GM23338 (cell line): ENCODE measurements at regions not wholly inside any gene's neighbourhood (a gene's known extent, or its start where the extent isn't known, plus 50 kb on each side); places are given as distances from the start of the nearest gene placed in this dataset.

Source experiments
- ATAC-seq: fragments of 200-7000 bp; cut with Tn5 transposase; 3 replicates; pipeline ENCODE4 v1.9.1; 2020
- DNase-seq: peaks from one replicate; pipeline ENCODE4 v3.0.0-alpha.2; 2015; ENCODE audit warnings: low spot score
- H2AFZ ChIP-seq: fragments of 200-600 bp; sonication (generic); 2 replicates; pipeline ENCODE4 v1.8.0; 2016; ENCODE audit warnings: antibody characterized with exemption, mild to moderate bottlenecking, moderate library complexity
- H3F3A ChIP-seq: fragments of 200-600 bp; sonication (generic); replicated peaks from 2 replicates; pipeline ENCODE4 v1.8.0; 2017; ENCODE audit warnings: antibody characterized with exemption, mixed run types, low read depth
- H3K27ac ChIP-seq: fragments of 200-600 bp; sonication (generic); 2 replicates; pipeline ENCODE4 v1.6.1; 2016; ENCODE audit warnings: low read depth
- H3K27me3 ChIP-seq: fragments of 200-600 bp; sonication (generic); 2 replicates; pipeline ENCODE4 v1.8.0; 2016; ENCODE audit warnings: mild to moderate bottlenecking, mixed run types, moderate library complexity; ENCODE audit not compliant: insufficient read depth
- H3K36me3 ChIP-seq: fragments of 200-600 bp; sonication (generic); 2 replicates; pipeline ENCODE4 v1.8.0; 2016; ENCODE audit warnings: mild to moderate bottlenecking; ENCODE audit not compliant: insufficient read depth
- H3K4me1 ChIP-seq: fragments of 200-600 bp; sonication (generic); 2 replicates; pipeline ENCODE4 v1.8.0; 2016; ENCODE audit warnings: mild to moderate bottlenecking, moderate library complexity; ENCODE audit not compliant: insufficient read depth
- H3K4me2 ChIP-seq: fragments of 200-600 bp; sonication (generic); 2 replicates; pipeline ENCODE4 v1.7.1; 2017; ENCODE audit warnings: mixed run types
- H3K4me3 ChIP-seq: fragments of 200-600 bp; sonication (generic); 2 replicates; pipeline ENCODE4 v1.6.1; 2016; ENCODE audit warnings: mixed run types
- H3K79me2 ChIP-seq: fragments of 200-600 bp; sonication (generic); replicated peaks from 2 replicates; pipeline ENCODE4 v1.8.0; 2017; ENCODE audit warnings: mild to moderate bottlenecking; ENCODE audit not compliant: insufficient read depth
- H3K9me2 ChIP-seq: fragments of 200-600 bp; sonication (generic); 2 replicates; pipeline ENCODE4 v1.8.0; 2017; ENCODE audit not compliant: insufficient read depth
- H4K20me1 ChIP-seq: fragments of 200-600 bp; sonication (generic); replicated peaks from 2 replicates; pipeline ENCODE4 v1.8.0; 2017; ENCODE audit warnings: mild to moderate bottlenecking; ENCODE audit not compliant: insufficient read depth
- H3K27ac Mint-ChIP-seq: 2 replicates; pipeline ENCODE4 v1.8.0; 2020; ENCODE audit warnings: inconsistent platforms, mild to moderate bottlenecking, moderate library complexity, mixed read lengths
- H3K27me3 Mint-ChIP-seq: 3 replicates; pipeline ENCODE4 v1.8.0; 2022; ENCODE audit warnings: low read depth, mild to moderate bottlenecking, moderate library complexity, mixed read lengths, inconsistent platforms; ENCODE audit not compliant: insufficient read depth, poor library complexity
- H3K36me3 Mint-ChIP-seq: 3 replicates; pipeline ENCODE4 v1.8.0; 2021; ENCODE audit warnings: low read depth, mild to moderate bottlenecking, inconsistent platforms, moderate library complexity, mixed read lengths
- H3K4me1 Mint-ChIP-seq: 3 replicates; pipeline ENCODE4 v1.8.0; 2020; ENCODE audit warnings: mild to moderate bottlenecking, inconsistent platforms, mixed read lengths
- H3K4me3 Mint-ChIP-seq: 3 replicates; pipeline ENCODE4 v1.8.0; 2021; ENCODE audit warnings: moderate library complexity, mild to moderate bottlenecking, inconsistent platforms, mixed read lengths
- H3K9me3 Mint-ChIP-seq: 3 replicates; pipeline ENCODE4 v1.8.0; 2020; ENCODE audit warnings: moderate library complexity, mild to moderate bottlenecking, inconsistent platforms, mixed read lengths
- CREB1 ChIP-seq: fragments of 250-450 bp; sonication (Bioruptor Pico); IDR thresholded peaks from 2 replicates; pipeline ENCODE4 v1.5.0; 2020; ENCODE audit warnings: low read depth, mild to moderate bottlenecking, moderate library complexity
- EZH2 ChIP-seq: fragments of 200-600 bp; sonication (generic); IDR thresholded peaks from one replicate; pipeline ENCODE4 v1.8.0; 2017; ENCODE audit warnings: antibody characterized with exemption, mild to moderate bottlenecking, low read depth; ENCODE audit not compliant: unreplicated experiment
- EZH2phosphoT487 ChIP-seq: fragments of 200-600 bp; sonication (generic); IDR thresholded peaks from one replicate; pipeline ENCODE4 v1.8.1; 2018; ENCODE audit warnings: antibody characterized with exemption; ENCODE audit not compliant: unreplicated experiment
- JUNB ChIP-seq: IDR thresholded peaks from one replicate; pipeline ENCODE4 v1.6.1; 2016; ENCODE audit warnings: antibody characterized with exemption; ENCODE audit not compliant: unreplicated experiment
- NANOG ChIP-seq: IDR thresholded peaks from 2 replicates; pipeline ENCODE4 v1.6.1; 2016; ENCODE audit warnings: antibody characterized with exemption, borderline replicate concordance
- POLR2AphosphoS5 ChIP-seq: IDR thresholded peaks from 2 replicates; pipeline ENCODE4 v1.6.1; 2016; ENCODE audit warnings: antibody characterized with exemption, low read depth
- STAT1 ChIP-seq: IDR thresholded peaks from one replicate; pipeline ENCODE4 v1.6.1; 2016; ENCODE audit warnings: antibody characterized with exemption; ENCODE audit not compliant: unreplicated experiment
- ZNF114 ChIP-seq: fragments of 250-450 bp; sonication (Bioruptor Pico); IDR thresholded peaks from 2 replicates; pipeline ENCODE4 v1.5.0; 2020; ENCODE audit warnings: mild to moderate bottlenecking, moderate library complexity
- ZNF331 ChIP-seq: fragments of 250-450 bp; sonication (Bioruptor Pico); IDR thresholded peaks from 2 replicates; pipeline ENCODE4 v1.5.0; 2020; ENCODE audit warnings: low read depth, mild to moderate bottlenecking, moderate library complexity
- TF ChIP-seq, protein P1 (sequence below): IDR thresholded peaks from one replicate; pipeline ENCODE4 v1.6.1; 2018; ENCODE audit warnings: antibody characterized with exemption; ENCODE audit not compliant: unreplicated experiment
- TF ChIP-seq, protein P2 (sequence below), 2 experiments: fragments of 200-600 bp in 1 of 2; sonication (generic) in 1 of 2; conservative IDR thresholded peaks; 2 replicates each; pipeline versions ENCODE4 v1.5.1 to v1.6.1; 2016 to 2017; ENCODE audit warnings: antibody characterized with exemption in 2 of 2, low read depth in 2 of 2, mild to moderate bottlenecking in 2 of 2, moderate library complexity in 1 of 2
- TF ChIP-seq, protein P3 (sequence below): IDR thresholded peaks from 2 replicates; pipeline ENCODE4 v1.6.1; 2016; ENCODE audit warnings: antibody characterized with exemption
- TF ChIP-seq, protein P4 (sequence below): fragments of 250-450 bp; sonication (Bioruptor Pico); IDR thresholded peaks from 2 replicates; pipeline ENCODE4 v1.5.0; 2020; ENCODE audit warnings: mild to moderate bottlenecking, moderate library complexity

DNA sequence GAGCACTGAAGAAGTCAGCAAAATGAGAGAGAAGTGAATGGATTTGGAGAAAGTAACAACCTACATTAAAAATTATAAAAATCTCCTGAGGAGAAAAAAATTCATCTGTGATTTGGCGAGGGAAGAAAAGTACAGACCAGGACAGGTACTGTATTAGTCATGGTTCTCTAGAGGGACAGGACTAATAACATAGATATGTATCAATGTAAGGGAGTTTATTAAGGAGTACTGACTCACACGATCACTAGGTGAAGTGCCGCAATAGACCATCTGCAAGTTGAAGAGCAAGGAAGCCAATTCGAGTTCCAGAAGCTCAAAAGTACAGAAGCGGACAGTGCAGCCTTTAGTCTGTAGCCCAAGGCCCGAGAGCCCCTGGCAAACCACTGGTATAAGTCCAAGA lies 1004.4 kb upstream of the ALCAM start:
- no peaks in the 10 kb centered on the region for H3K36me3 ChIP-seq
- Mint-ChIP-seq H3K4me1 (no peaks in the 10 kb centered on the region), H3K27ac (no peak overlapping the region), H3K9me3 (no peaks in the 10 kb centered on the region; the same call in 2 of the 3 replicates), H3K27me3 (peaks cover 3% of the 10 kb centered on the region), H3K36me3 (peaks cover 3% of the 10 kb centered on the region; the same call in 1 of the 3 replicates), H3K4me3 (no peak overlapping the region)
- no peak overlapping the region for H3K4me3 ChIP-seq
- H3K79me2 ChIP-seq: no peaks in the 10 kb centered on the region
- H3K4me2 ChIP-seq: no peak overlapping the region
- no peak overlapping the region for H2AFZ ChIP-seq
- ATAC-seq (no peak), DNase-seq (no peak)
- no peaks in the 10 kb centered on the region for H3F3A ChIP-seq
- TF ChIP-seq, protein P1, sequence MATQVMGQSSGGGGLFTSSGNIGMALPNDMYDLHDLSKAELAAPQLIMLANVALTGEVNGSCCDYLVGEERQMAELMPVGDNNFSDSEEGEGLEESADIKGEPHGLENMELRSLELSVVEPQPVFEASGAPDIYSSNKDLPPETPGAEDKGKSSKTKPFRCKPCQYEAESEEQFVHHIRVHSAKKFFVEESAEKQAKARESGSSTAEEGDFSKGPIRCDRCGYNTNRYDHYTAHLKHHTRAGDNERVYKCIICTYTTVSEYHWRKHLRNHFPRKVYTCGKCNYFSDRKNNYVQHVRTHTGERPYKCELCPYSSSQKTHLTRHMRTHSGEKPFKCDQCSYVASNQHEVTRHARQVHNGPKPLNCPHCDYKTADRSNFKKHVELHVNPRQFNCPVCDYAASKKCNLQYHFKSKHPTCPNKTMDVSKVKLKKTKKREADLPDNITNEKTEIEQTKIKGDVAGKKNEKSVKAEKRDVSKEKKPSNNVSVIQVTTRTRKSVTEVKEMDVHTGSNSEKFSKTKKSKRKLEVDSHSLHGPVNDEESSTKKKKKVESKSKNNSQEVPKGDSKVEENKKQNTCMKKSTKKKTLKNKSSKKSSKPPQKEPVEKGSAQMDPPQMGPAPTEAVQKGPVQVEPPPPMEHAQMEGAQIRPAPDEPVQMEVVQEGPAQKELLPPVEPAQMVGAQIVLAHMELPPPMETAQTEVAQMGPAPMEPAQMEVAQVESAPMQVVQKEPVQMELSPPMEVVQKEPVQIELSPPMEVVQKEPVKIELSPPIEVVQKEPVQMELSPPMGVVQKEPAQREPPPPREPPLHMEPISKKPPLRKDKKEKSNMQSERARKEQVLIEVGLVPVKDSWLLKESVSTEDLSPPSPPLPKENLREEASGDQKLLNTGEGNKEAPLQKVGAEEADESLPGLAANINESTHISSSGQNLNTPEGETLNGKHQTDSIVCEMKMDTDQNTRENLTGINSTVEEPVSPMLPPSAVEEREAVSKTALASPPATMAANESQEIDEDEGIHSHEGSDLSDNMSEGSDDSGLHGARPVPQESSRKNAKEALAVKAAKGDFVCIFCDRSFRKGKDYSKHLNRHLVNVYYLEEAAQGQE: no peak
- TF ChIP-seq STAT1: no peak
- TF ChIP-seq NANOG: no peak
- TF ChIP-seq POLR2AphosphoS5: no peak
- TF ChIP-seq EZH2: no peak
- TF ChIP-seq, protein P2, sequence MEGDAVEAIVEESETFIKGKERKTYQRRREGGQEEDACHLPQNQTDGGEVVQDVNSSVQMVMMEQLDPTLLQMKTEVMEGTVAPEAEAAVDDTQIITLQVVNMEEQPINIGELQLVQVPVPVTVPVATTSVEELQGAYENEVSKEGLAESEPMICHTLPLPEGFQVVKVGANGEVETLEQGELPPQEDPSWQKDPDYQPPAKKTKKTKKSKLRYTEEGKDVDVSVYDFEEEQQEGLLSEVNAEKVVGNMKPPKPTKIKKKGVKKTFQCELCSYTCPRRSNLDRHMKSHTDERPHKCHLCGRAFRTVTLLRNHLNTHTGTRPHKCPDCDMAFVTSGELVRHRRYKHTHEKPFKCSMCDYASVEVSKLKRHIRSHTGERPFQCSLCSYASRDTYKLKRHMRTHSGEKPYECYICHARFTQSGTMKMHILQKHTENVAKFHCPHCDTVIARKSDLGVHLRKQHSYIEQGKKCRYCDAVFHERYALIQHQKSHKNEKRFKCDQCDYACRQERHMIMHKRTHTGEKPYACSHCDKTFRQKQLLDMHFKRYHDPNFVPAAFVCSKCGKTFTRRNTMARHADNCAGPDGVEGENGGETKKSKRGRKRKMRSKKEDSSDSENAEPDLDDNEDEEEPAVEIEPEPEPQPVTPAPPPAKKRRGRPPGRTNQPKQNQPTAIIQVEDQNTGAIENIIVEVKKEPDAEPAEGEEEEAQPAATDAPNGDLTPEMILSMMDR (conservative IDR thresholded peaks at IDR 0.05; ENCODE audit: low read depth in 2 of 2): no peak
- TF ChIP-seq ZNF114 (CRISPR knock-in tag): no peak
- no peak for TF ChIP-seq ZNF331 (CRISPR knock-in tag)
- TF ChIP-seq CREB1 (CRISPR knock-in tag): no peak
- no peak for TF ChIP-seq JUNB
- TF ChIP-seq EZH2phosphoT487: no peak
- TF ChIP-seq, protein P3, sequence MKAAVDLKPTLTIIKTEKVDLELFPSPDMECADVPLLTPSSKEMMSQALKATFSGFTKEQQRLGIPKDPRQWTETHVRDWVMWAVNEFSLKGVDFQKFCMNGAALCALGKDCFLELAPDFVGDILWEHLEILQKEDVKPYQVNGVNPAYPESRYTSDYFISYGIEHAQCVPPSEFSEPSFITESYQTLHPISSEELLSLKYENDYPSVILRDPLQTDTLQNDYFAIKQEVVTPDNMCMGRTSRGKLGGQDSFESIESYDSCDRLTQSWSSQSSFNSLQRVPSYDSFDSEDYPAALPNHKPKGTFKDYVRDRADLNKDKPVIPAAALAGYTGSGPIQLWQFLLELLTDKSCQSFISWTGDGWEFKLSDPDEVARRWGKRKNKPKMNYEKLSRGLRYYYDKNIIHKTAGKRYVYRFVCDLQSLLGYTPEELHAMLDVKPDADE: no peak
- TF ChIP-seq, protein P4, sequence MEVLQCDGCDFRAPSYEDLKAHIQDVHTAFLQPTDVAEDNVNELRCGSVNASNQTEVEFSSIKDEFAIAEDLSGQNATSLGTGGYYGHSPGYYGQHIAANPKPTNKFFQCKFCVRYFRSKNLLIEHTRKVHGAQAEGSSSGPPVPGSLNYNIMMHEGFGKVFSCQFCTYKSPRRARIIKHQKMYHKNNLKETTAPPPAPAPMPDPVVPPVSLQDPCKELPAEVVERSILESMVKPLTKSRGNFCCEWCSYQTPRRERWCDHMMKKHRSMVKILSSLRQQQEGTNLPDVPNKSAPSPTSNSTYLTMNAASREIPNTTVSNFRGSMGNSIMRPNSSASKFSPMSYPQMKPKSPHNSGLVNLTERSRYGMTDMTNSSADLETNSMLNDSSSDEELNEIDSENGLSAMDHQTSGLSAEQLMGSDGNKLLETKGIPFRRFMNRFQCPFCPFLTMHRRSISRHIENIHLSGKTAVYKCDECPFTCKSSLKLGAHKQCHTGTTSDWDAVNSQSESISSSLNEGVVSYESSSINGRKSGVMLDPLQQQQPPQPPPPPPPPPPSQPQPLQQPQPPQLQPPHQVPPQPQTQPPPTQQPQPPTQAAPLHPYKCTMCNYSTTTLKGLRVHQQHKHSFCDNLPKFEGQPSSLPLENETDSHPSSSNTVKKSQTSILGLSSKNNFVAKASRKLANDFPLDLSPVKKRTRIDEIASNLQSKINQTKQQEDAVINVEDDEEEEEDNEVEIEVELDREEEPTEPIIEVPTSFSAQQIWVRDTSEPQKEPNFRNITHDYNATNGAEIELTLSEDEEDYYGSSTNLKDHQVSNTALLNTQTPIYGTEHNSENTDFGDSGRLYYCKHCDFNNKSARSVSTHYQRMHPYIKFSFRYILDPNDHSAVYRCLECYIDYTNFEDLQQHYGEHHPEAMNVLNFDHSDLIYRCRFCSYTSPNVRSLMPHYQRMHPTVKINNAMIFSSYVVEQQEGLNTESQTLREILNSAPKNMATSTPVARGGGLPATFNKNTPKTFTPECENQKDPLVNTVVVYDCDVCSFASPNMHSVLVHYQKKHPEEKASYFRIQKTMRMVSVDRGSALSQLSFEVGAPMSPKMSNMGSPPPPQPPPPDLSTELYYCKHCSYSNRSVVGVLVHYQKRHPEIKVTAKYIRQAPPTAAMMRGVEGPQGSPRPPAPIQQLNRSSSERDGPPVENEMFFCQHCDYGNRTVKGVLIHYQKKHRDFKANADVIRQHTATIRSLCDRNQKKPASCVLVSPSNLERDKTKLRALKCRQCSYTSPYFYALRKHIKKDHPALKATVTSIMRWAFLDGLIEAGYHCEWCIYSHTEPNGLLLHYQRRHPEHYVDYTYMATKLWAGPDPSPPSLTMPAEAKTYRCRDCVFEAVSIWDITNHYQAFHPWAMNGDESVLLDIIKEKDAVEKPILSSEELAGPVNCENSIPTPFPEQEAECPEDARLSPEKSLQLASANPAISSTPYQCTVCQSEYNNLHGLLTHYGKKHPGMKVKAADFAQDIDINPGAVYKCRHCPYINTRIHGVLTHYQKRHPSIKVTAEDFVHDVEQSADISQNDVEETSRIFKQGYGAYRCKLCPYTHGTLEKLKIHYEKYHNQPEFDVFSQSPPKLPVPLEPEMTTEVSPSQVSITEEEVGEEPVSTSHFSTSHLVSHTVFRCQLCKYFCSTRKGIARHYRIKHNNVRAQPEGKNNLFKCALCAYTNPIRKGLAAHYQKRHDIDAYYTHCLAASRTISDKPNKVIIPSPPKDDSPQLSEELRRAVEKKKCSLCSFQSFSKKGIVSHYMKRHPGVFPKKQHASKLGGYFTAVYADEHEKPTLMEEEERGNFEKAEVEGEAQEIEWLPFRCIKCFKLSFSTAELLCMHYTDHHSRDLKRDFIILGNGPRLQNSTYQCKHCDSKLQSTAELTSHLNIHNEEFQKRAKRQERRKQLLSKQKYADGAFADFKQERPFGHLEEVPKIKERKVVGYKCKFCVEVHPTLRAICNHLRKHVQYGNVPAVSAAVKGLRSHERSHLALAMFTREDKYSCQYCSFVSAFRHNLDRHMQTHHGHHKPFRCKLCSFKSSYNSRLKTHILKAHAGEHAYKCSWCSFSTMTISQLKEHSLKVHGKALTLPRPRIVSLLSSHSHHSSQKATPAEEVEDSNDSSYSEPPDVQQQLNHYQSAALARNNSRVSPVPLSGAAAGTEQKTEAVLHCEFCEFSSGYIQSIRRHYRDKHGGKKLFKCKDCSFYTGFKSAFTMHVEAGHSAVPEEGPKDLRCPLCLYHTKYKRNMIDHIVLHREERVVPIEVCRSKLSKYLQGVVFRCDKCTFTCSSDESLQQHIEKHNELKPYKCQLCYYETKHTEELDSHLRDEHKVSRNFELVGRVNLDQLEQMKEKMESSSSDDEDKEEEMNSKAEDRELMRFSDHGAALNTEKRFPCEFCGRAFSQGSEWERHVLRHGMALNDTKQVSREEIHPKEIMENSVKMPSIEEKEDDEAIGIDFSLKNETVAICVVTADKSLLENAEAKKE: no peak
- no peaks in the 10 kb centered on the region for H3K4me1 ChIP-seq
- no peak overlapping the region for H3K27ac ChIP-seq
- H4K20me1 ChIP-seq: no peaks in the 10 kb centered on the region
- no peaks in the 10 kb centered on the region for H3K9me2 ChIP-seq
- H3K27me3 ChIP-seq: no peaks in the 10 kb centered on the region
